ENCODE measurements at regions not wholly inside any gene's neighbourhood (a gene's known extent, or its start where the extent isn't known, plus 50 kb on each side); places are given as distances from the start of the nearest gene placed in this dataset.
"Not testable (repeated sequence)": the region's sequence is repeated elsewhere in the genome, so short reads cannot be mapped to it uniquely, and the experiment has no call there.

GRCh38 chr10:20486791-20487190, 410.3 kb downstream of the NEBL start:
- DNase-seq: peak; percentile 18

DNA sequence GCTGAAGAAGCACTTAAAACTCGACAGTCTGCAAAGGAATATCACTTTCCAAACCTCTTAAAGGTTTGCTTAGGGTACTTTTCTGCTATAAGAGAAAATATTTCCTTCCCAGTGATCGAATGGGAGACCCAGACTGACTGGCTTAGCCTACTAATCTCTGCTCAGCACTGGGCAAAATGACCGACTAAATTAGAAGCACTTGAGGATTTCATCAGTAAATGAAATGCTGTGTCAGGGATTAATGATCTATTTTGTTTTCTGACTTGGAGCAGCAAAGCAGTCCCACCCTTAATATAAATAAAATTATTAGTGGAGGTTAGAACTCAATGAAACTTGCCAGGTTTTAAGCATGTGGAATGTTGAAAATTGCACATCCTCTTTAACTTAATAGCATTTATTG, 411.6 kb downstream of the NEBL start:
- DNase-seq: no peak

DNA sequence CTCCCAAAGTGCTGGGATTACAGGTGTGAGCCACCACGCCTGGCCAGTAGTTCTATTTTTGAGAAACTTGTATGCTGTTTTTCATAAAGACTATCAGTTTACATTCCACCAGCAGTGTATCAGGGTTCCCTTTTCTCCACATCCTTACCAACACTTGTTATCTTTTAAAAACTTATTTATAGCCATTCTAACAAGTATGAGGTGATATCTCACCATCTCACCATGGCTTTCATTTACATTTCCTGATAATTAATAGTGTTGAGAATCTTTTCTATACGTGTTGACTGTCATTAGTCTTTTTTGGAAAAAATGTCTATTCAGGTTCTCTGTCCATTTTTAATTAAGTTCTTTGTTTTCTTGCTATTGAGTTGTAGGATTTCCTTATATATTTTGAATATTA, 416.1 kb downstream of the NEBL start:
- DNase-seq: no peak

- DNase-seq: not testable (repeated sequence)
Observed at GRCh38 chr10:20480575-20480974, 416.5 kb downstream of the NEBL start.

- DNase-seq: no peak
Observed at GRCh38 chr10:20474064-20474463, 423.0 kb downstream of the NEBL start.

GRCh38 chr10:20473023-20473760, 423.9 kb downstream of the NEBL start:
- DNase-seq: peak; percentile 21

GRCh38 chr10:20466731-20467130, 430.4 kb downstream of the NEBL start:
- DNase-seq: no peak

DNA sequence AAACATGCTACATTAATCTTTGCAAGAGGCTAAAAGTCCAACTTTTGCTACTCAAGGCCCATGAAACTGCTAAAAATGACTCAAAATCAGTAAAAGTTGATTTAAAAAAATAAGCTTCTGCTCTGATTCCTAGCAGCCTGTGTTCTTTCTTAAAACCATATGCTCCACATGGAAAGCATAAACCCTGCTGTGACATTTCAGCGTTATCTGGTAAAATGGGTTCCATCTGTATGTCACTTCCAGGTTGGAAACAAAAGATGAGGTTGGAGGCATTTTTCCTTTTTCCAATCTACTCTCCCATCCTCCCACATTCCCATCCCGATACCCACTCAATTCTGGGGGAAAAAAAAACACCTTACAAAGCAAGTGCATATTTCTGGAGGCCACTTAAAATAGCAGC, 439.5 kb downstream of the NEBL start:
- no peak for DNase-seq

DNA sequence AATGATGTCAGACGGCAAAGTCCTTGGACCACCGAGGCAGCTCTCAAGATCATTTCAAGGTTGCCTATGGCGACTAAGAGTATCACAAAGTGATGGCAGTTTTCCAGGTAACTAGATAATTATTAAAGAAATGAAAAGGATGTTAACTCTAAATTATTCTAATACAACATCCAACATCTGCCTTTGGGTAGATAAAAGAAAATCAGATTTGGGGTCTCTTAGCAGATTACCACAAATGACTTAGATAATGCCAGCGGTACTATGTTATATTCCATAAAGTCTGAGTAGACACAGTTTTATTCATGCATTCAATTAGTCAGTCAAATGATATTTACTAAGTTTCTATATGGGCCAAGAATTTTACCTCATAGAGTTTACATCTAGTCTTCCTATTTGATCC, 441.3 kb downstream of the NEBL start:
- DNase-seq: no peak

DNA sequence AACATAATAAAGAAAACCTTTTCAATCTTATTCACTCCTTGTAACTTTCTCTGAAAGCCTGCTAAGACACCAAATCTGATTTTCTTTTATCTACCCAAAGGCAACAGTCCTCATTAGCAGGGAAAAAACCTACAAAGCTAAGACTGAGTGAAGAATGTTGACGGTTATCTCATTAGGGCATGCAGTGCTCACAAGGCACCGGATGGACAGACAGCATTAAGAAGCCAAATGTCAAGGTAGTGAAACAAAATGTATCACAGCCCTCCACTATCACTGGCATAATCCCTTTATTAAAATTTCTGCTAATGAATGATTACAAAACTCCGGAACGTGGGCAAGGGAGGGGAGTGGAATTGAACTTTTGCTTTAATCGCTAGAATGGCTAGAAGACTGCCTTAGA, 442.8 kb downstream of the NEBL start:
- DNase-seq: no peak

- peak; percentile 53 for DNase-seq
Observed at GRCh38 chr10:20446561-20447193, 450.4 kb downstream of the NEBL start.

GRCh38 chr10:20443094-20443493, 454.0 kb downstream of the NEBL start:
- peak; percentile 91 for DNase-seq

DNA sequence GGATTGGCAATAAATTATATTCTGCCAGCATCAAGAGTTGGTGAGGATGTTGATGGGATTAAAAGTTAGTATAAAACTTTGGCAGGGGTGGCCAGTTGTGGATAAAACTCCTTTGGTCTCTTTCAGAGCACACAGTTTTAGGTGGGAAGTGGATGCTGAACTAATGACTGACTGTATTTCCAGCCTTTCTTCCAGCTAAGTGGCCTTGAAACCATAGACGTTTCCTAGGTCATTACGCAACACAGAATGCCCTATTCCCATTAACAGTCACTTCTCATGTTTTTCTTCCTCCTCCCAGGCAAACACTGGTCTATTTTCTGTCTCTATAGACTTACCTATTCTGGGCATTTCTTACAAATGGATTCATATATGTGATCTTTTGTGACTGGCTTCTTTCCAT, 467.4 kb downstream of the NEBL start:
- DNase-seq: no peak

DNA sequence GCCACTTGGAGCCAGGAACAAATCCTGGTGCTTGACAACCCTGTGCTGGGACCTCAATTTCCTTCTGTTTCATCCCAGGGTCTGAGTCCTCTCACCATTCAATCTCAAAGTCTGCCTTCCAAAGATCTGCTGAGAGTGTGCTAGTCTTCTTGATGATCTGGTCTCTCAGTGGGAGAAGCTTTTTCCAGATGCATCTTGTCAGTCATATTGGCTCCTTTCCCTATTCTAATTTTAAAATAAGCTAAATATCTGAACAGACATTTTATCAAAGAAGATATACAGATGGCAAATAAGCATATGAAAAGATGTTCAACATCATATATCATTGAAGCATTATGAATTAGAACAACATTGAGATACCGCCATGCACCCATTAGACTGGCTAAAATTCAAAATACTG, 469.3 kb downstream of the NEBL start:
- DNase-seq: no peak

GRCh38 chr10:20418286-20418685, 478.8 kb downstream of the NEBL start:
- no peak for DNase-seq

GRCh38 chr10:20417791-20418190, 479.3 kb downstream of the NEBL start:
- no peak for DNase-seq

GRCh38 chr10:20415684-20416083, 481.4 kb downstream of the NEBL start:
- DNase-seq: no peak

DNA sequence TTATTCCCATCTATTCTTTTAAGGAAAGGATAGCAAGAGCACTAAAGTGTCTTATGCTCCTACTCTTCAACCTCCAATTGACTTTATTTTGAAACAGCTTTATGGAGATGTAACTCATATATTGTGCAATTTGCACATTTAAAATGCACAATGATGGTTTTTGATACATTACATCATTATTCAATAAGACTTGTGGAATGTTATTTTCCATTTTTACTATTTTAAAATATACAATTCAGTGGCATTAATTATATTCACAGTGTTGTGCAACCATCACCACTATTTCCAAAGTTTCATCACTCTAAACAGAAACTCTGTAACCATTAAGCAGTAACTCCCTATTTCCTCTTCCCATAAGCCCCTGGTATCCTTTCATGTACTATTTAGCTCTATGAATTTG, 489.8 kb downstream of the NEBL start:
- DNase-seq: no peak

GRCh38 chr10:20406281-20407104, 490.6 kb downstream of the NEBL start:
- DNase-seq: no peak

GRCh38 chr10:20405761-20406160, 491.4 kb downstream of the NEBL start:
- DNase-seq: no peak

- no peak for DNase-seq
Observed at GRCh38 chr10:20405050-20405449, 492.1 kb downstream of the NEBL start.

GRCh38 chr10:20399772-20400171, 497.3 kb downstream of the NEBL start:
- DNase-seq: no peak

DNA sequence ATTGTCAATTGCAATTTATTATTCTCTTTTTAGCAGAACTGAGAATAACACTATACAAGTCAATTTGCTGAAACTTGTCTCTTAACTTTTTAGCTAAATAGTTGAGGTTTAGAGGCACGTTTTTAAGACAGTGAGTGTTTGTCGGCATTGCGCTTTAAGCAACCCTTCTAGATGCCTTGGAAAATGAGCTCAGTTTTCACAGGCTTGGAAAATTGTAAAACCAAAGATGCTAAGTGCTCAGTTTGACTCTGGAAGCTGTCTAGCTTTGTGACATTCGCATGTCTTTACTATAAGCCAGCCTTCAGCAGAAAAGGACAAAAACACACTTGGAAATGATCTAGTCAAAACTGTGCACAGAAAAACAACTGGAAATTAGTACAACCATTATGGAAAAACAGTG, 500.4 kb downstream of the NEBL start:
- DNase-seq: no peak

DNA sequence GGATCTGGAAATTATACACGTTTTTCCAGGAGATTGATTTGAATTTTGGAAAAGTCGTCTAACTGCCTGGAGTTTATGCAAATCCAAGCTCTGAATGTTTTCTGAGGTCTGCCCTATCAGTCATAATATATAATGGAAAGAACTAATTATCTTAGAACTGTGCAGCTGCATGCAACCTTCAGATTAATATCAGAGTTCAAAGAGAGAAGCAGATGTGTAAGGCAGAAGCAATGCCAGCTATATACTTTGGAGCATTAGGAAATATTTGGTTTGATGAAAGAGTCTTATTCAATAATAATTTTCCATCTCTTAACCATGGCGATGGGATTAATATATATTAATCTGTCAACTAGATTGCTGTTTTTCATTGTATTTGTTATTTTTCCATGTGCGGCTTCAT, 500.9 kb downstream of the NEBL start:
- DNase-seq: no peak
